ENCODE measurements at regions not wholly inside any gene's neighbourhood (a gene's known extent, or its start where the extent isn't known, plus 50 kb on each side); places are given as distances from the start of the nearest gene placed in this dataset.
"Not testable (repeated sequence)": the region's sequence is repeated elsewhere in the genome, so short reads cannot be mapped to it uniquely, and the experiment has no call there.

DNA sequence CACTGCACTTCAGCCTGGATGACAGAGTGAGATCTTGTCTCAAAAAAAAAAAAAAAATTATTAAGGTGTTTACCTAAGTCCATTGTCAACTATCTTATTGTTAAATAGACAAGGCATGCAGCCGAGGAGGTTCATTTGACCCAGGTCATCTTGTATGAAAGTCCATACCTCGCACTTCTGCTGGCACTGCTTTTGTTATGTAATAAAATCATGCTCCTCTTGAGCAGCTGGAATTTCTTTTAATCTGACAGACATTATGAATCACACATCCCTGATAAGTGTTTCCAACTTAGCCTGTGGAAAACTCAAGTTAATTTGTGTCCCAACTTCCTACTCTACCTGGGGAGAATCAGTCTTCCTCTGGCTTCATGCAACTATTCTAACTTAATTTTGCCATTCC is 315.6 kb upstream of the KLF4 start:
- H3K9me3 Mint-ChIP-seq (ENCODE audit: low read depth): peaks cover 4% of the 10 kb centered on the region
- CTCF ChIA-PET: no interaction called here
- no peaks in the 10 kb centered on the region for H3K4me1 Mint-ChIP-seq
- no peak overlapping the region for H3K27ac Mint-ChIP-seq
- no peak for DNase-seq
- no peaks in the 10 kb centered on the region for H3K36me3 Mint-ChIP-seq
- no peak for ATAC-seq
- no peaks in the 10 kb centered on the region for H3K27me3 Mint-ChIP-seq
- no peak overlapping the region for H3K4me3 Mint-ChIP-seq

DNA sequence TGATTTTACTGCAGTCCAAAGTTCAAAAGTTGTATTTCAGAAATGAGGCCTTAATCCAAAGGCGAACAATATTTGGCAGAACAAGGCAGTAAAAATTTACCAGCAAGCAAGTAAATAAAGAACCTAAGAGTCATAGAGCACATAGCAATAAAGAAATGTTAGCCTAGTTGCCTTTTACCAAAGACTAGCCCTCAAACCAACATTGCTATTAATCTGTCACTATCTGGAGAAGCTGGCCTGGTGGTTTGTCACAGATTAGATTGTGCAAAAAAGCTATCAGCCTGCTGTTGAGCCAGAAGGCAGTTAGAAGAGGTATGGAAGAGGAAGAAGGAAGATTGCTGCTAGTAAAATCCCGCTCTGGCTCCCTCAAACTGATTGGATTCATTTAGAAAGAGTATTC is 304.7 kb upstream of the KLF4 start:
- Mint-ChIP-seq H3K27ac (no peak overlapping the region), H3K4me1 (no peaks in the 10 kb centered on the region), H3K27me3 (no peaks in the 10 kb centered on the region), H3K36me3 (no peaks in the 10 kb centered on the region), H3K9me3 (ENCODE audit: low read depth) (no peaks in the 10 kb centered on the region), H3K4me3 (no peak overlapping the region)
- CTCF ChIA-PET: no interaction called here
- ATAC-seq: no peak
- DNase-seq: no peak

DNA sequence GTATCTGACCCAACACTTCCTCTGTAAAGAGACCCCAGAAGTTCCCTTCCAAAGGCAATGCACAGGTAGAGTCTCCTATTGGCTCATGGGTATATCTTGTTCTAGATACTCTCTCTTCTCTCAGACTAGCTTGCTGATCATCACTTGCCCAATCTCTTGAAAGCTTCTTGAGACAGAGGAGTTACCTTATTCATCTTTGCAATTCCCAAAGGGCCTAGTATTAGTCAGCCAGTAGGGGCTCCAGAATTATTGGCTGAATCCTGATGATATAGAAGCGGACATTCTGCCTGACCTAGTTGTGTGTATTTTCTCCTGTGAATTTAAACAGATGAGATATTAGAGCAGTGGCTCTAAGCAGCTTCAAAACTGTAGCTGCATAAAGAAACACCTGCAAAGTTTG is 304.0 kb upstream of the KLF4 start:
- DNase-seq (no peak), ATAC-seq (no peak)
- no peaks in the 10 kb centered on the region for H3K9me3 Mint-ChIP-seq (ENCODE audit: low read depth)
- no peaks in the 10 kb centered on the region for H3K4me1 Mint-ChIP-seq
- CTCF ChIA-PET: no interaction called here
- no peaks in the 10 kb centered on the region for H3K27me3 Mint-ChIP-seq
- no peak overlapping the region for H3K4me3 Mint-ChIP-seq
- no peak overlapping the region for H3K27ac Mint-ChIP-seq
- no peaks in the 10 kb centered on the region for H3K36me3 Mint-ChIP-seq

DNA sequence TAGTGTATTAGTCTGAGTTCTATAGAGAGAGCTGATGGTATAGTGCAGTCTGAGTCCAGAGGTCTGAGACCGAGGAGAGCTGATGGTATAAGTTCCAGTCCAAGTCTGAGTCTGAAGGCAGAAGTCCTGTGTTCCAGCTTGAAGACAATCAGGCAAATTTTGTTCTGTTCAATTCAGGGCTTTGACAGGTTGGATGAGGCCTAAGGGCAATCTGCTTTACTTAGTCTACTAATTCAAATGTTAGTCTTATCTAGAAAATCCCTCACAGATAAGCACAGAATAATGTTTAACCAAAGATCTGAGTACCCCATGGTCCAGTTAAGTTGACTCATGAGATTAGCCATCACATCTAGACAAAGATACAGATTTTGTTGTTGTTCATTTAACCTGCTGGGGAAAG is 303.0 kb upstream of the KLF4 start:
- ATAC-seq (no peak), DNase-seq (no peak)
- Mint-ChIP-seq H3K4me1 (no peaks in the 10 kb centered on the region), H3K27me3 (no peaks in the 10 kb centered on the region), H3K36me3 (no peaks in the 10 kb centered on the region), H3K9me3 (ENCODE audit: low read depth) (no peaks in the 10 kb centered on the region), H3K27ac (no peak overlapping the region), H3K4me3 (no peak overlapping the region)
- CTCF ChIA-PET: no interaction called here

DNA sequence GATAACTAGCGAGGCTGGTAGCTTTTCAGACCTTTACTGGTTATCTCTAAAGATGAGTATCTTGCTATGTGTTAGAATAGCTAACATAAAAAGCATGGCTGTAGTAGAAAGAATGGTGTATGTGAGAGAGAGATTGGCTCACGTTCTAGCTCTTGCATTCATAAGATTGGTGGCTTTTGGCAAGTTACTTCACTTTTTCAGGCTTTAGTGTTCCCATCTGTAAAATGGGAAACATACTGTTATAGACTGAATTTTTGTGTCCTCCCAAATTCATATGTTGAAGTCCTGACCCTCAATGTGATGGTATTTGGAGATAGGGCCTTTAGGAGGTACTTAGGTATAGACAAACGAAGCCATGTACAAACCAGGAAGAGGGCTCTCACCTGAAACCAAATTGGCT is 302.4 kb upstream of the KLF4 start:
- H3K27ac Mint-ChIP-seq: no peak overlapping the region
- H3K4me1 Mint-ChIP-seq: no peaks in the 10 kb centered on the region
- no peaks in the 10 kb centered on the region for H3K27me3 Mint-ChIP-seq
- no peak overlapping the region for H3K4me3 Mint-ChIP-seq
- DNase-seq (no peak), ATAC-seq (no peak)
- CTCF ChIA-PET: no interaction called here
- no peaks in the 10 kb centered on the region for H3K36me3 Mint-ChIP-seq
- no peaks in the 10 kb centered on the region for H3K9me3 Mint-ChIP-seq (ENCODE audit: low read depth)

DNA sequence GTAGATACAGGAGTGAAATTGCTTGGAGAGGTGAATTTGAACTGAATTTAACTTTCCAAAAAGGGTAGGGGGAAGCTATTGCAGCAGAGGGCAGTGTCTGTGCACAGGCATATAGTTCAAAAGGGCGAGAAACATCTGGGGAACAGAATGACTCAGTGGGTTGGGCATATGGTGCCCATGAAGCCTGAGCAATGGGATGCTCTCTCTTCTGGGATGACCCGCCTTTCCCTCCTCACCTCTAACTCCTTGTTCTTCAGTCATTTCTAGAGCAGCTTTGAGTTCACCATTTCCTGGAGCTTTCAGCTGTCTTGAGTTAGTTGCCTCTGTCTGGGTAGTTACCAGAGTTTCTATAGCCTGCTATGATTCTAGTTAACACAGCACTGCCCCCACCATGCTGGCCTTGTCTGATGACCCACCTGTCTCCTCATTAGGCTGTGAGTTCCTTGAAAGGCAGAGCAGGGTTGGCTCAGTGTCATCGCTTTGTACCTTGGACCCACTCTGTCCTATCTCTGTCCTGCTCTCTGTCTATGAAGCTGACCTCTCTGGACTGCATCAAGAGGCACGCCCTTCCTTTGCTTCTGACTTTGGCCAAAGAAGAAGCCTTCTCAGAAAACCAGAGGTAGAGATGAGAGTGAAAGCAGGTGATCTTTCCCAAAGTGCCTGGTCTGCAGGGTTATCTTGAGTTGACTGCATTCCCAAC is 299.6 kb upstream of the KLF4 start:
- ATAC-seq (no peak), DNase-seq (no peak)
- no peaks in the 10 kb centered on the region for H3K27me3 Mint-ChIP-seq
- no peaks in the 10 kb centered on the region for H3K9me3 Mint-ChIP-seq (ENCODE audit: low read depth)
- H3K4me1 Mint-ChIP-seq: no peaks in the 10 kb centered on the region
- H3K4me3 Mint-ChIP-seq: no peak overlapping the region
- no peak overlapping the region for H3K27ac Mint-ChIP-seq
- no peaks in the 10 kb centered on the region for H3K36me3 Mint-ChIP-seq
- CTCF ChIA-PET: no interaction called here

DNA sequence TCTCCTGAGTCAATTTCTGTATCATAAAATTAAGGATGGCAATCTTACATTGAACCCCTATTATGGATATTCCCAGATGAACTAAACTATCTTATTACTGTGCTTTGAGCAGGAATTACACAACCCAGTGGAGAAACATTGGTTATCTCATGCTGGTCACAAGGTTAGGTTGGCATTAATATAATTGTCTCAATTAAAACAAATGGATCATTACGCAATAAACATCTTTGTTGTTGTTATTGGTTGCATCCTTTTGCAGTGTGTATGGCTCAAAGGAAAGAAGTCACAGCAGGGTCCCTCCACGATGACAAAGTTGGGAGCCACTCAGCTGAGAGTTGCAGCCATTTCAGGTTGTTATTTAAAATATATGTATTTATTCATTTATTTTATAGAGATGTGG is 297.0 kb upstream of the KLF4 start:
- Mint-ChIP-seq H3K36me3 (no peaks in the 10 kb centered on the region), H3K9me3 (ENCODE audit: low read depth) (no peaks in the 10 kb centered on the region), H3K27me3 (no peaks in the 10 kb centered on the region), H3K4me1 (peaks cover 2% of the 10 kb centered on the region), H3K27ac (no peak overlapping the region), H3K4me3 (no peak overlapping the region)
- DNase-seq (no peak), ATAC-seq (no peak)
- CTCF ChIA-PET: no interaction called here

DNA sequence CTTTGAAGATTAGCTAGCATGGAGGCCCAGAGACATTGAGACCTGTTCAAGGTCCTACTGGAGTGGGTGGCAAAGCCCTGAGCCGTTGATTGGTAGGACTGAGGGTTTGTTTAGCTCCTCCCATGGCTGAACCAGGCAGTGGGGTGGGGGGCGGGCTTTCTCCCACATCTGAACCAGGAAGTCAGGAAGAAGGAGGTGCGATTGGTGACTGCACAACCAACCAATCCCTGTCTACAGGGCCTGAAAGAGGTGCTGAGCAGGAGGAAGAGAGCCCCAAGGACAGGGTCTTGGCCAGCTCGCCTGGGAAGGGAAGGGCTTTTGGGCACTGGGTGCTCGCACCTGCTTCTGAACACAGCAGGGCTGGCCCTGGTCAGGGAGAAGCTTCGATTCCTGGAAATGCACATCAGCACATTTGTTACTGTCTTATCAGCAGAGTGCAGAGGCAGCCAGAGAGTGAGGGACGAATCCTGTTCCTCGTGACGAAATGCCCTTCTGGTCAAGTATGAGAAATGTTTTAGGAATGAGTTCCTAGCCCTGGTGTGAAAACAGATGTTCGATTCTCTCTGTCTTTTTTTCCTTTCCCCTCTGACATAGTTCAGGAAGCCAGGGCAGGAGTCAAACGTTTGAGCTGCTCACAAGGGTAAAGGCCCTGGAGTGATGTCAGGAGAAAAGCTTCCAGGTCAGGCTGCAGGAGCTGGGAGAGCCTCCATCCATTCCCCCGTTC is 294.8 kb upstream of the KLF4 start:
- no peak for ATAC-seq
- Mint-ChIP-seq H3K27me3 (no peaks in the 10 kb centered on the region), H3K36me3 (no peaks in the 10 kb centered on the region), H3K4me3 (no peak overlapping the region), H3K4me1 (peaks cover 2% of the 10 kb centered on the region), H3K9me3 (ENCODE audit: low read depth) (no peaks in the 10 kb centered on the region), H3K27ac (no peak overlapping the region)
- CTCF ChIA-PET: no interaction called here
- DNase-seq: no peak

DNA sequence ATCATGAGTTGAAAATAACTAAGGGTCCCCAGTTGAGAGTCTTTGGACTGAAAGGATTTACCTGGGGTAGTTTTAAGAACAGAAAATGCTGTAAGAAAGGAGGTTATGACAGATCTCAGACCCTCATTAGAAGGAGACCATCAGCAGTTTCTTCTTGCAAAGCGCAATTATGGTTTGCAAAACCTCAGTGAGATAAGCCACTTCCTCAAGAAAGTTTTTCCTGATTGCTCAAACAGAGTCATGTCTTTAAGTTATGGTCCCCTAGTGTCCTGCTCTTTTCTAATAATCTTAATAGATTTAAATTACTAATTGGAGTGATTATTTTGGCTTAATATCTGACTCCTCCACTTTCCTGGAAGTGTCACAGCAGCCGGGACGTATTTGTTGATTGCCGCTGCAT is 293.2 kb upstream of the KLF4 start:
- H3K27ac Mint-ChIP-seq: no peak overlapping the region
- H3K4me1 Mint-ChIP-seq: peaks cover 2% of the 10 kb centered on the region
- no peak for ATAC-seq
- DNase-seq: no peak
- no peaks in the 10 kb centered on the region for H3K36me3 Mint-ChIP-seq
- no peaks in the 10 kb centered on the region for H3K9me3 Mint-ChIP-seq (ENCODE audit: low read depth)
- no peaks in the 10 kb centered on the region for H3K27me3 Mint-ChIP-seq
- no peak overlapping the region for H3K4me3 Mint-ChIP-seq
- CTCF ChIA-PET: no interaction called here

DNA sequence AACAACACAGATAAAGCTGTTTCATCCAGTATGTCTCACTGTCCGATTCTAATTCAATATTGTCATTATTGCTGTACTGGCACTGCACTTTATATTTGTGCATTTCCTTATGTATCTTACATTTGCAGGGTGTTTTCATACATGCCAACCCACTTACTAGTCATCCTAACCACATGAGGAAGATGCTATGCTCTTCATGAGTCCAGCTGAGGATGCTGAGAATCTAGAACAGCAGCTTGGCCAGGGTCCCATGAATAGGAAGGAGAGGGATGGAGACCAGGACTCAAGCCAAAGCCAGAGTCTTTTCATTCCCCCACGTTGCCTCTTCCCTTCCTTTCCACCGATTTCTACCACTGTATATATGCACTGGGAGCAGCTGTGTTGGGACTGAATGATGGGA is 292.8 kb upstream of the KLF4 start:
- CTCF ChIA-PET: no interaction called here
- H3K9me3 Mint-ChIP-seq (ENCODE audit: low read depth): no peaks in the 10 kb centered on the region

DNA sequence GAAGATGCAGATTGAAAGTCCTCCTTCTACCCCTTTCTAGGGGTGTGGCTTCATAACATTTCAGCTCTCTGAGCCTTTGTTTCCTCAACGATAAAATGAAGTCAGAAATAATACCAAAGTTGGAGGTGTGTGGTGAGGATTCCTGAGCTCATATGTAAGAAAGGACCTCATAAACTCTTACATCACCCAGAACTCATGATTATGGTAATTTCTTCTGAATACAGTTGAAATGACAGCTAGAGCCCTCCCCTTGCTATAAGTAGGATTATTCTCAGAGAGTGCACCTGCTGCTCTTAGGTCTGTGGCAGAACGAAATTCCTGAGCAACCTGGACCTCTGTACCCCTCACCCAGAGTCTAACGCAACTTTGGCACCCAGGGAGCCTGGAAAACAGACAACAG is 291.4 kb upstream of the KLF4 start:
- H3K27me3 Mint-ChIP-seq: no peaks in the 10 kb centered on the region
- CTCF ChIA-PET: no interaction called here
- H3K9me3 Mint-ChIP-seq (ENCODE audit: low read depth): no peaks in the 10 kb centered on the region
- peaks cover 2% of the 10 kb centered on the region for H3K4me1 Mint-ChIP-seq
- H3K27ac Mint-ChIP-seq: no peak overlapping the region
- no peak overlapping the region for H3K4me3 Mint-ChIP-seq
- DNase-seq (no peak), ATAC-seq (no peak)
- no peaks in the 10 kb centered on the region for H3K36me3 Mint-ChIP-seq

More for the DNA sequence above, 292.8 kb upstream of the KLF4 start:
- Mint-ChIP-seq H3K36me3 (no peaks in the 10 kb centered on the region), H3K27me3 (no peaks in the 10 kb centered on the region), H3K27ac (no peak overlapping the region), H3K4me3 (no peak overlapping the region), H3K4me1 (peaks cover 2% of the 10 kb centered on the region)
- DNase-seq (no peak), ATAC-seq (no peak)

DNA sequence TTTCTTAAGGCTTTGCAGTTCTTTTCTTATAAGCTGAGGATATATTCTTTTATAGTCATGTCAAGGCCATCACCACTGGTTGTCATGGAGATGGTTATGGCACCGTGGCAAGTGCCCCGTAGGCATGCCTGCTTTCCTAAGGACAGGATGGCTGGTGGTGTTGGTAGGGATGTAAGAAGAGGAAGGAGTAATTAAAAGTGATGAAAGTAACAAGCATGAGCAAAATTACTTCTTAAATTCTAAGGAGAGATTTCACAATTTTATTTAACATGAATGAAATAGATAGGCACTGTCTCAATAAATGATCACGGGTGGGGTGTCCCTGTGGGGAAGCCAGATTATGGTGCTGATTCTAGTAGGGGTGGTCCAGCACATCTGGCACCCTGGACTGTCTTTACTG is 290.2 kb upstream of the KLF4 start:
- DNase-seq (no peak), ATAC-seq (no peak)
- H3K27me3 Mint-ChIP-seq: no peaks in the 10 kb centered on the region
- H3K36me3 Mint-ChIP-seq: no peaks in the 10 kb centered on the region
- H3K27ac Mint-ChIP-seq: no peak overlapping the region
- no peaks in the 10 kb centered on the region for H3K9me3 Mint-ChIP-seq (ENCODE audit: low read depth)
- no peak overlapping the region for H3K4me3 Mint-ChIP-seq
- CTCF ChIA-PET: no interaction called here
- H3K4me1 Mint-ChIP-seq: peaks cover 2% of the 10 kb centered on the region

DNA sequence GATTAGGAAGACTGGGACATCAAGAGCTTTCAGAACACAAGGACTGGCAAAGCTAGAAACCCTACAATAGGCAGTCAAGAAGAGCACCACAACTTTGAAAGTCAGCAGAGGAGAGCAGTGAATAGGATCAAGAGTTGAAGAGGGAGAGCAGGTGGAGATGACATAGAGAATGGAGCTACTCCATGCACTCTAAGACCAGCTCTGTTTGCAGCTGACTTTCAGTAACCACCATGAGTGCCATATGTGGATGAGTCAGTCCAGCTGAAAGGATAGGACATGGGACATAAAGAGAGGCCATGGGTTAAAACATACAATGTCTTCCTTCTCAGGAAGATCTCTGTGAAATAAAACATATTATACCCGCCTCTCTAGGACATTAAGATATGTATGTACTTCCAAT is 289.1 kb upstream of the KLF4 start:
- Mint-ChIP-seq H3K4me1 (peaks cover 2% of the 10 kb centered on the region), H3K36me3 (no peaks in the 10 kb centered on the region), H3K27ac (no peak overlapping the region), H3K27me3 (no peaks in the 10 kb centered on the region), H3K9me3 (ENCODE audit: low read depth) (no peaks in the 10 kb centered on the region), H3K4me3 (no peak overlapping the region)
- ATAC-seq (no peak), DNase-seq (no peak)
- CTCF ChIA-PET: no interaction called here

DNA sequence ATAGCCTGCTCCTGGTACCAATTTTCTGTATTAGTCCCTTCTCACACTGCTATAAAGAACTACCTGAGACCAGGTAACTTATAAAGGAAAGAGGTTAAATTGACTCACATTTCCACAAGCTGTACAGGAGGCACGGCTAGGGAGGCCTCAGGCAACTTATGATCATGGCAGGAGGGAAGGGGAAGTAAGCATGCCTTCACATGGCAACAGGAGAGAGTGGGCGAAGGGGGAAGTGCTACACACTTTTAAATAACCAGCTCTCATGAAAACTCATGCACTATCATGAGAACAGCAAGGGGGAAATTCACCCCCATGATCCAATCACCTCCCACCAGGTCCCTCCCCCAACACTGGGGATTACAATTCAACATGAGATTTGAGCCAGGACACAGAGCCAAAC is 284.5 kb upstream of the KLF4 start:
- H3K27me3 Mint-ChIP-seq; H3K4me1 Mint-ChIP-seq; H3K27ac Mint-ChIP-seq; DNase-seq; H3K4me3 Mint-ChIP-seq; H3K9me3 Mint-ChIP-seq (ENCODE audit: low read depth); CTCF ChIA-PET; ATAC-seq; H3K36me3 Mint-ChIP-seq: not testable (repeated sequence)

DNA sequence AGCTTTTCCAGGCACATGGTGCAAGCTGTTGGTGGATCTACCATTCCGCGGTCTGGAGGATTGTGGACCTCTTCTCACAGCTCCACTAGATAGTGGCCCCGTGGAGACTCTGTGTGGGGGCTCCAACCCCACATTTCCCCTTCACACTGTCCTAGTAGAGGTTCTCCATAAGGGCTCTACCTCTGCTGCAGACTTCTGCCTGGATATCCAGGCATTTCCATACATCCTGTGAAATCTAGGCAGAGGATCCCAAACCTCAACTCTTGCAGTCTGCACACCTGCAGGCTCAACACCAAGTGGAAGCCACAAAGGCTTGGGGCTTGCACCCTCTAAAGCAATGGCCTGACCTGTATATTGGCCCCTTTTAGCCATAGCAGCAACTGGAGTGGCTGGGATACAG is 283.4 kb upstream of the KLF4 start:
- Mint-ChIP-seq H3K4me3 (no peak overlapping the region), H3K27me3 (no peaks in the 10 kb centered on the region), H3K36me3 (no peaks in the 10 kb centered on the region), H3K27ac (no peak overlapping the region), H3K9me3 (ENCODE audit: low read depth) (no peaks in the 10 kb centered on the region), H3K4me1 (no peaks in the 10 kb centered on the region)
- CTCF ChIA-PET: no interaction called here
- no peak for ATAC-seq
- no peak for DNase-seq
